ENCODE measurements at regions not wholly inside any gene's neighbourhood (a gene's known extent, or its start where the extent isn't known, plus 50 kb on each side); places are given as distances from the start of the nearest gene placed in this dataset.

DNA sequence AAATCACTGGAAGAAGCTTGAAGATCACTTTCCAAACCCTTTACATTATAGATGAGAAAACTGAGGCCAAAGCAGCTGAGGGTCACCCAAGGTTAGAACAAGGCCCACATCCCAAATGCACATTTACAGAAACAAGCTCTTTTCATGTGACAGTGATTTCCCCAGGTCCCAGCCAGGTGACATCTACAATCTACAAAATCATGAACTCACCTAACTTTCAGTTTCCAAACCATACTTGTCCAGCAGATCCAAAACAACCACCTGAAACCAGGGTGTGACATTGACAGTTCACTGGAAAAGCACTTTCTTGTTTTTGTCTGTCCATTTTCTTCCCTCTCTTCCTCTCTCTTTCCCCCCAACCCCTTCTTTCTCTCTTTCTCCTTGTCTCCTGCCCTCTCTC is 132.2 kb upstream of the PRICKLE2 start:
- no peaks in the 10 kb centered on the region for H3K27me3 ChIP-seq (ENCODE audit: control insufficient read depth, insufficient read depth, low read length)
- H3K4me2 ChIP-seq (ENCODE audit: extremely low read depth, insufficient read depth, low read length): no peak overlapping the region
- no peaks in the 10 kb centered on the region for H3K9me3 ChIP-seq (ENCODE audit: control insufficient read depth, insufficient read depth, low read depth, low read length)
- H3K36me3 ChIP-seq (ENCODE audit: control insufficient read depth, insufficient read depth, low read length): no peaks in the 10 kb centered on the region
- H2AFZ ChIP-seq (ENCODE audit: low read length): no peak overlapping the region
- no peaks in the 10 kb centered on the region for H3K79me2 ChIP-seq (ENCODE audit: control insufficient read depth, insufficient read depth, low read length)
- H3K27ac ChIP-seq (ENCODE audit: insufficient read depth, low read length): no peak overlapping the region
- no peak for TF ChIP-seq CTCF (conservative IDR thresholded peaks at IDR 0.05 in 1 of 2, IDR thresholded peaks at IDR 0.05 in 1 of 2; ENCODE audit: low read depth in 1 of 2, low read length in 2 of 2)
- TF ChIP-seq EZH2 (IDR thresholded peaks at IDR 0.05; ENCODE audit: low read length, missing control alignments): no peak
- DNase-seq (ENCODE audit: low read depth in 2 of 2): no peak
- no peak overlapping the region for H3K4me3 ChIP-seq (replicated peaks in 1 of 4; ENCODE audit: control extremely low read depth in 1 of 4, insufficient read depth in 1 of 4, low read depth in 3 of 4, low read length in 4 of 4)
- no peaks in the 10 kb centered on the region for H4K20me1 ChIP-seq (ENCODE audit: control insufficient read depth, extremely low read depth, insufficient read depth, low read length)
- no peak overlapping the region for H3K9ac ChIP-seq (ENCODE audit: insufficient read depth, low read length)
- peaks cover 8% of the 10 kb centered on the region for H3K4me1 ChIP-seq (ENCODE audit: control insufficient read depth, extremely low read depth, insufficient read depth, low read length)

GRCh38 chr3:64355401-64355807 is 130.1 kb upstream of the PRICKLE2 start:
- TF ChIP-seq CTCF (conservative IDR thresholded peaks at IDR 0.05 in 1 of 2, IDR thresholded peaks at IDR 0.05 in 1 of 2; ENCODE audit: low read depth in 1 of 2, low read length in 2 of 2): no peak
- no peak for TF ChIP-seq EZH2 (IDR thresholded peaks at IDR 0.05; ENCODE audit: low read length, missing control alignments)
- Histone ChIP-seq H3K9ac (ENCODE audit: insufficient read depth, low read length) (no peak overlapping the region), H3K9me3 (ENCODE audit: control insufficient read depth, insufficient read depth, low read depth, low read length) (no peaks in the 10 kb centered on the region), H3K27ac (ENCODE audit: insufficient read depth, low read length) (peak overlapping the region; percentile 59), H4K20me1 (ENCODE audit: control insufficient read depth, extremely low read depth, insufficient read depth, low read length) (no peaks in the 10 kb centered on the region), H2AFZ (ENCODE audit: low read length) (peak overlapping the region; percentile 78), H3K79me2 (ENCODE audit: control insufficient read depth, insufficient read depth, low read length) (no peaks in the 10 kb centered on the region), H3K36me3 (ENCODE audit: control insufficient read depth, insufficient read depth, low read length) (no peaks in the 10 kb centered on the region), H3K4me1 (ENCODE audit: control insufficient read depth, extremely low read depth, insufficient read depth, low read length) (peaks cover 18% of the 10 kb centered on the region), H3K4me3 (replicated peaks in 1 of 4; ENCODE audit: control extremely low read depth in 1 of 4, insufficient read depth in 1 of 4, low read depth in 3 of 4, low read length in 4 of 4) (peak overlapping the region in 1 of 4 experiments; percentile 1), H3K27me3 (ENCODE audit: control insufficient read depth, insufficient read depth, low read length) (no peaks in the 10 kb centered on the region), H3K4me2 (ENCODE audit: extremely low read depth, insufficient read depth, low read length) (peak overlapping the region; percentile 36)
- peak; percentile 46 to 66 for DNase-seq (ENCODE audit: low read depth in 2 of 2)

- Histone ChIP-seq H3K79me2 (ENCODE audit: control insufficient read depth, insufficient read depth, low read length) (no peaks in the 10 kb centered on the region), H3K27me3 (ENCODE audit: control insufficient read depth, insufficient read depth, low read length) (no peaks in the 10 kb centered on the region), H3K27ac (ENCODE audit: insufficient read depth, low read length) (peak overlapping the region; percentile 59), H3K9me3 (ENCODE audit: control insufficient read depth, insufficient read depth, low read depth, low read length) (no peaks in the 10 kb centered on the region), H3K36me3 (ENCODE audit: control insufficient read depth, insufficient read depth, low read length) (no peaks in the 10 kb centered on the region), H3K4me3 (replicated peaks in 1 of 4; ENCODE audit: control extremely low read depth in 1 of 4, insufficient read depth in 1 of 4, low read depth in 3 of 4, low read length in 4 of 4) (peak overlapping the region in 1 of 4 experiments; percentile 1), H2AFZ (ENCODE audit: low read length) (peak overlapping the region; percentile 78), H4K20me1 (ENCODE audit: control insufficient read depth, extremely low read depth, insufficient read depth, low read length) (no peaks in the 10 kb centered on the region), H3K9ac (ENCODE audit: insufficient read depth, low read length) (no peak overlapping the region), H3K4me2 (ENCODE audit: extremely low read depth, insufficient read depth, low read length) (peak overlapping the region; percentile 36), H3K4me1 (ENCODE audit: control insufficient read depth, extremely low read depth, insufficient read depth, low read length) (peaks cover 18% of the 10 kb centered on the region)
- no peak for DNase-seq (ENCODE audit: low read depth in 2 of 2)
- TF ChIP-seq EZH2 (IDR thresholded peaks at IDR 0.05; ENCODE audit: low read length, missing control alignments) (no peak), CTCF (conservative IDR thresholded peaks at IDR 0.05 in 1 of 2, IDR thresholded peaks at IDR 0.05 in 1 of 2; ENCODE audit: low read depth in 1 of 2, low read length in 2 of 2) (no peak)
Observed at GRCh38 chr3:64354956-64355355, 129.7 kb upstream of the PRICKLE2 start.
